ENCODE measurements at regions not wholly inside any gene's neighbourhood (a gene's known extent, or its start where the extent isn't known, plus 50 kb on each side); places are given as distances from the start of the nearest gene placed in this dataset.

DNA sequence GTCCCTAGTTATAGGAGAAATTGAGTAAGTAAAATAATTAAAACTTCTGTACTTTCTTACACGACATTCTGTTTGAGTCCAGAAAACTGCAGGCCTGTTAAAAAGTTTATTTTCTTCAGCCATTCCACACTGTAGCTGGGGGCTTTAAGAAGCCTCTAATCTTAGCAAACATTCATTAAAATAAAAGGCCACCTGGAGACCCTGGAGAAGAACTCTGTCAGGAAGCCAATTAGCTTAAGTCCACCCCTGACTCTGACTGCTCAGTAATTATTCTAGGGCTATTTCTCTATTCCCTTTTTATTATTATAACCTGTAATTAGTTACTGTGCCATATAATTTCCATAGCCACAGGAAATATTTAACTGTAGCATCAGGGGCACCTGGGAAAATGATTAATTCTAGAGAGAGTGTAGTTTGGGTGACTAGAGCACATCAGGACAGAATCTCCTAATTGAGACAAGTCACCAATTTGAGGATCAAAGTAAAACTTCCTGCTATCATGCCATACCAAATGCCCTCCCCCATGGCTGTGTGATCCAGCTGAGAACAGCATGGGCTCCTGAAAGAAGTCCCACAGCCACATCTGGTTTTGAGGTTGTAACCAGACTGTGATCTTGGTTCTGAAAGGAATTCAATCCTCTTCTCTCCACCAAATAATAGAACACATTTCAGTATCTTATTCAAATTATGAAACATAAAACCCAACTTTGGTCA, 1302.3 kb downstream of the XPNPEP1 start:
- TF ChIP-seq, protein P1, sequence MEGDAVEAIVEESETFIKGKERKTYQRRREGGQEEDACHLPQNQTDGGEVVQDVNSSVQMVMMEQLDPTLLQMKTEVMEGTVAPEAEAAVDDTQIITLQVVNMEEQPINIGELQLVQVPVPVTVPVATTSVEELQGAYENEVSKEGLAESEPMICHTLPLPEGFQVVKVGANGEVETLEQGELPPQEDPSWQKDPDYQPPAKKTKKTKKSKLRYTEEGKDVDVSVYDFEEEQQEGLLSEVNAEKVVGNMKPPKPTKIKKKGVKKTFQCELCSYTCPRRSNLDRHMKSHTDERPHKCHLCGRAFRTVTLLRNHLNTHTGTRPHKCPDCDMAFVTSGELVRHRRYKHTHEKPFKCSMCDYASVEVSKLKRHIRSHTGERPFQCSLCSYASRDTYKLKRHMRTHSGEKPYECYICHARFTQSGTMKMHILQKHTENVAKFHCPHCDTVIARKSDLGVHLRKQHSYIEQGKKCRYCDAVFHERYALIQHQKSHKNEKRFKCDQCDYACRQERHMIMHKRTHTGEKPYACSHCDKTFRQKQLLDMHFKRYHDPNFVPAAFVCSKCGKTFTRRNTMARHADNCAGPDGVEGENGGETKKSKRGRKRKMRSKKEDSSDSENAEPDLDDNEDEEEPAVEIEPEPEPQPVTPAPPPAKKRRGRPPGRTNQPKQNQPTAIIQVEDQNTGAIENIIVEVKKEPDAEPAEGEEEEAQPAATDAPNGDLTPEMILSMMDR (conservative IDR thresholded peaks at IDR 0.05; ENCODE audit: low read length): no peak
- TF ChIP-seq EZH2phosphoT487 (IDR thresholded peaks at IDR 0.05; ENCODE audit: borderline replicate concordance): no peak

Data from Loucy (cell line).